H1 (cell line): ENCODE measurements at regions not wholly inside any gene's neighbourhood (a gene's known extent, or its start where the extent isn't known, plus 50 kb on each side); places are given as distances from the start of the nearest gene placed in this dataset.
A peak's percentile ranks its signal among the peaks of the same experiment; 100 is the strongest.

Experiments
- BACH1 ChIP-seq: IDR thresholded peaks from 2 replicates; pipeline ENCODE4 v1.6.1; 2012; ENCODE audit warnings: low read length, improper control_type of control experiment
- CTBP2 ChIP-seq: IDR thresholded peaks from 2 replicates; pipeline ENCODE4 v1.7.0; 2011; ENCODE audit warnings: borderline replicate concordance, mild to moderate bottlenecking, moderate library complexity, mixed read lengths, low read length; ENCODE audit not compliant: insufficient read depth, insufficient read length
- GABPA ChIP-seq: IDR thresholded peaks from 2 replicates; pipeline ENCODE4 v1.6.1; 2011; ENCODE audit warnings: mild to moderate bottlenecking, low read length, moderate library complexity, borderline replicate concordance; ENCODE audit not compliant: insufficient read depth
- NANOG ChIP-seq: IDR thresholded peaks from 2 replicates; pipeline ENCODE4 v1.6.1; 2011; ENCODE audit warnings: low read length, low read depth, mild to moderate bottlenecking, inconsistent platforms; ENCODE audit not compliant: insufficient read depth, poor library complexity, severe bottlenecking
- RFX5 ChIP-seq: IDR thresholded peaks from 2 replicates; pipeline ENCODE4 v1.6.1; 2011; ENCODE audit warnings: low read depth, low read length, improper control_type of control experiment, borderline replicate concordance
- RXRA ChIP-seq: IDR thresholded peaks from 2 replicates; pipeline ENCODE4 v1.6.1; 2011; ENCODE audit warnings: low read depth, mild to moderate bottlenecking, low read length, moderate library complexity; ENCODE audit not compliant: insufficient read depth
- TAF1 ChIP-seq: IDR thresholded peaks from 2 replicates; pipeline ENCODE4 v1.6.1; 2011; ENCODE audit warnings: mild to moderate bottlenecking, low read depth, low read length
- TF ChIP-seq, protein P1 (sequence below), 3 experiments: IDR thresholded peaks; 1 replicate in 2 of 3; 2 replicates in 1 of 3; pipeline versions ENCODE4 v1.5.1 to v1.6.1; 2011; ENCODE audit warnings: low read length in 3 of 3, mild to moderate bottlenecking in 3 of 3, inconsistent platforms in 2 of 3, low read depth in 1 of 3, moderate library complexity in 1 of 3; ENCODE audit not compliant: insufficient read depth in 1 of 3; ENCODE audit errors: control extremely low read depth in 1 of 3
- TF ChIP-seq, protein P2 (sequence below): IDR thresholded peaks from 2 replicates; pipeline ENCODE4 v1.6.1; 2012; ENCODE audit warnings: low read length, inconsistent platforms

DNA sequence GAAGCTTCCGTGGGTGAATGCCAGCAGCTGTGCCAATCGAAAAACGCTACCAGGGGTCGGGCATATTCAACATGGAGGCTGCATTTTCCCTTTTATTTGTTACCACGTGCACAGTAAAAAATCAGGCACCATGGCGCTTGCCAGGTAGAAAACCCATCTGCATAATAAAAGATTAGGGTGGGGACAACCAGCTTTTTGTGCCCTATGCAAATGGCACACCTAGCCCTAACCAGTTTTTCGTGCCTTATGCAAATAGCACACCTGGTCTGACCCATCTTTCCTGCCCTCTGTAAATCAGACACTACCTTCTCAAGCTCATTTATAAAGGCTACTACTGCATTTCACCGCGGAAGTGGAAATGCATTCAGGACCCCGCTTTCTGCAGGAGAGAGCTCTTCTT is 62.1 kb upstream of the FREM2 start (continued):
- TF ChIP-seq, protein P1, sequence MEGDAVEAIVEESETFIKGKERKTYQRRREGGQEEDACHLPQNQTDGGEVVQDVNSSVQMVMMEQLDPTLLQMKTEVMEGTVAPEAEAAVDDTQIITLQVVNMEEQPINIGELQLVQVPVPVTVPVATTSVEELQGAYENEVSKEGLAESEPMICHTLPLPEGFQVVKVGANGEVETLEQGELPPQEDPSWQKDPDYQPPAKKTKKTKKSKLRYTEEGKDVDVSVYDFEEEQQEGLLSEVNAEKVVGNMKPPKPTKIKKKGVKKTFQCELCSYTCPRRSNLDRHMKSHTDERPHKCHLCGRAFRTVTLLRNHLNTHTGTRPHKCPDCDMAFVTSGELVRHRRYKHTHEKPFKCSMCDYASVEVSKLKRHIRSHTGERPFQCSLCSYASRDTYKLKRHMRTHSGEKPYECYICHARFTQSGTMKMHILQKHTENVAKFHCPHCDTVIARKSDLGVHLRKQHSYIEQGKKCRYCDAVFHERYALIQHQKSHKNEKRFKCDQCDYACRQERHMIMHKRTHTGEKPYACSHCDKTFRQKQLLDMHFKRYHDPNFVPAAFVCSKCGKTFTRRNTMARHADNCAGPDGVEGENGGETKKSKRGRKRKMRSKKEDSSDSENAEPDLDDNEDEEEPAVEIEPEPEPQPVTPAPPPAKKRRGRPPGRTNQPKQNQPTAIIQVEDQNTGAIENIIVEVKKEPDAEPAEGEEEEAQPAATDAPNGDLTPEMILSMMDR (IDR thresholded peaks at IDR 0.05; ENCODE audit: control extremely low read depth in 1 of 3, insufficient read depth in 1 of 3, low read depth in 1 of 3, low read length in 3 of 3) = no peak
- TF ChIP-seq, protein P2, sequence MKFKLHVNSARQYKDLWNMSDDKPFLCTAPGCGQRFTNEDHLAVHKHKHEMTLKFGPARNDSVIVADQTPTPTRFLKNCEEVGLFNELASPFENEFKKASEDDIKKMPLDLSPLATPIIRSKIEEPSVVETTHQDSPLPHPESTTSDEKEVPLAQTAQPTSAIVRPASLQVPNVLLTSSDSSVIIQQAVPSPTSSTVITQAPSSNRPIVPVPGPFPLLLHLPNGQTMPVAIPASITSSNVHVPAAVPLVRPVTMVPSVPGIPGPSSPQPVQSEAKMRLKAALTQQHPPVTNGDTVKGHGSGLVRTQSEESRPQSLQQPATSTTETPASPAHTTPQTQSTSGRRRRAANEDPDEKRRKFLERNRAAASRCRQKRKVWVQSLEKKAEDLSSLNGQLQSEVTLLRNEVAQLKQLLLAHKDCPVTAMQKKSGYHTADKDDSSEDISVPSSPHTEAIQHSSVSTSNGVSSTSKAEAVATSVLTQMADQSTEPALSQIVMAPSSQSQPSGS = peak; percentile 57; the same call in 1 of the 2 replicates
- TF ChIP-seq BACH1 = no peak
- no peak for TF ChIP-seq CTBP2
- no peak for TF ChIP-seq RXRA
- no peak for TF ChIP-seq GABPA
- TF ChIP-seq TAF1 = peak; percentile 53
- TF ChIP-seq NANOG = peak; percentile 39
- no peak for TF ChIP-seq RFX5
